ENCODE measurements at regions not wholly inside any gene's neighbourhood (a gene's known extent, or its start where the extent isn't known, plus 50 kb on each side); places are given as distances from the start of the nearest gene placed in this dataset.
A peak's percentile ranks its signal among the peaks of the same experiment; 100 is the strongest.
"Not testable (repeated sequence)": the region's sequence is repeated elsewhere in the genome, so short reads cannot be mapped to it uniquely, and the experiment has no call there.

GRCh38 chr22:22697377-22698117 lies 53.1 kb downstream of the GGTLC2 start:
- TF ChIP-seq CTCF (IDR thresholded peaks at IDR 0.05; ENCODE audit: low read depth, low read length), result no peak
- DNase-seq (ENCODE audit: low read depth in 2 of 2), result no peak
- no peak overlapping the region for H3K4me3 ChIP-seq (replicated peaks in 1 of 2; ENCODE audit: low read depth in 2 of 2, low read length in 2 of 2)

GRCh38 chr22:22698263-22698750 lies 53.9 kb downstream of the GGTLC2 start:
- no peak overlapping the region for H3K4me3 ChIP-seq (replicated peaks in 1 of 2; ENCODE audit: low read depth in 2 of 2, low read length in 2 of 2)
- no peak for TF ChIP-seq CTCF (IDR thresholded peaks at IDR 0.05; ENCODE audit: low read depth, low read length)
- no peak for DNase-seq (ENCODE audit: low read depth in 2 of 2)

GRCh38 chr22:22700631-22701030 lies 56.2 kb downstream of the GGTLC2 start:
- no peak overlapping the region for H3K4me3 ChIP-seq (replicated peaks in 1 of 2; ENCODE audit: low read depth in 2 of 2, low read length in 2 of 2)
- DNase-seq (ENCODE audit: low read depth in 2 of 2), result no peak
- TF ChIP-seq CTCF (IDR thresholded peaks at IDR 0.05; ENCODE audit: low read depth, low read length), result no peak

- not testable (repeated sequence) for H3K4me3 ChIP-seq (replicated peaks in 1 of 2; ENCODE audit: low read depth in 2 of 2, low read length in 2 of 2); DNase-seq (ENCODE audit: low read depth in 2 of 2)
Observed at GRCh38 chr22:22701557-22701956, 57.1 kb downstream of the GGTLC2 start.

GRCh38 chr22:22702237-22703202 lies 58.1 kb downstream of the GGTLC2 start:
- peak in 1 of 2 donors; percentile 21 for DNase-seq (ENCODE audit: low read depth in 2 of 2)
- H3K4me3 ChIP-seq (replicated peaks in 1 of 2; ENCODE audit: low read depth in 2 of 2, low read length in 2 of 2), result no peak overlapping the region
- peak; percentile 66 for TF ChIP-seq CTCF (IDR thresholded peaks at IDR 0.05; ENCODE audit: low read depth, low read length)

- no peak for TF ChIP-seq CTCF (IDR thresholded peaks at IDR 0.05; ENCODE audit: low read depth, low read length)
- H3K4me3 ChIP-seq (replicated peaks in 1 of 2; ENCODE audit: low read depth in 2 of 2, low read length in 2 of 2), result no peak overlapping the region
- DNase-seq (ENCODE audit: low read depth in 2 of 2), result no peak
Observed at GRCh38 chr22:22703203-22703570, 58.8 kb downstream of the GGTLC2 start.

- peak; percentile 45 to 95 for DNase-seq (ENCODE audit: low read depth in 2 of 2)
- no peak overlapping the region for H3K4me3 ChIP-seq (replicated peaks in 1 of 2; ENCODE audit: low read depth in 2 of 2, low read length in 2 of 2)
- TF ChIP-seq CTCF (IDR thresholded peaks at IDR 0.05; ENCODE audit: low read depth, low read length), result no peak
Observed at GRCh38 chr22:22703715-22704114, 59.3 kb downstream of the GGTLC2 start.
